GM12891 (cell line): ENCODE measurements at regions not wholly inside any gene's neighbourhood (a gene's known extent, or its start where the extent isn't known, plus 50 kb on each side); places are given as distances from the start of the nearest gene placed in this dataset.
"Not testable (repeated sequence)": the region's sequence is repeated elsewhere in the genome, so short reads cannot be mapped to it uniquely, and the experiment has no call there.

Experiments used
- DNase-seq: peaks from one replicate; pipeline ENCODE4 v3.0.0; 2011; ENCODE audit warnings: low spot score; ENCODE audit not compliant: insufficient read length
- FAIRE-seq: peaks from 2 replicates; lab custom pipeline; 2011; peaks lifted over from hg19 to GRCh38; lab: Jason Lieb, UNC
- PAX5 ChIP-seq: IDR thresholded peaks from 2 replicates; pipeline ENCODE4 v1.6.1; 2011; ENCODE audit warnings: low read length, moderate library complexity, mild to moderate bottlenecking; ENCODE audit not compliant: insufficient read depth, severe bottlenecking
- POLR2A ChIP-seq: IDR thresholded peaks from 2 replicates; pipeline ENCODE4 v1.6.1; 2011; ENCODE audit warnings: low read depth, low read length, control low read depth
- POLR2AphosphoS5 ChIP-seq: IDR thresholded peaks from 2 replicates; pipeline ENCODE4 v1.6.1; 2011; ENCODE audit warnings: low read depth, low read length, control low read depth
- POU2F2 ChIP-seq: IDR thresholded peaks from 2 replicates; pipeline ENCODE4 v1.6.1; 2011; ENCODE audit warnings: low read depth, mild to moderate bottlenecking, control low read depth, low read length, moderate library complexity
- SPI1 ChIP-seq: IDR thresholded peaks from 2 replicates; pipeline ENCODE4 v1.6.1; 2011; ENCODE audit warnings: low read depth, low read length, control low read depth
- TAF1 ChIP-seq: IDR thresholded peaks from 2 replicates; pipeline ENCODE4 v1.6.1; 2011; ENCODE audit warnings: low read depth, low read length, control low read depth

DNA sequence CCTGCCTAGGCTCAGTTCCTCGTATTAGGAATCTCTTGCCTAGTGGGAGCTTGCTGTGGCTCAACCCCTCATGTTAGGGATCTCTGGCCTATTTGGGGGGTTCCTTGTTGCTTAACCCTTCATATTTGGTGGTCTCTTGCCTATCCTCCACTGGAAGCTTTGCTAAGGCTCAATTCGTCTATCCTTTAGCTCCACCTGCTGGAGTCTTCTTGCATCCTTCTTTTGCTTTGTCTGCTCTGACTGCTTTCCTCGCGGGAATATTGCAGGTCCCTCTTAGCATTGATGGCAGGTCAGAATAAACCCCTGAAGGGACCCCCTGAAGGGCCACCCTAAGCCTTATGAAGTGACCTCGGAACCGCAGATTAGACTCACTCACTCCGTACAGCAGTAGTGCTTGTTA lies 203.0 kb upstream of the TBX18 start:
- DNase-seq = no peak
- FAIRE-seq = no peak
- TF ChIP-seq PAX5 = no peak
- TF ChIP-seq POLR2A = no peak
- TF ChIP-seq POU2F2 = no peak

DNA sequence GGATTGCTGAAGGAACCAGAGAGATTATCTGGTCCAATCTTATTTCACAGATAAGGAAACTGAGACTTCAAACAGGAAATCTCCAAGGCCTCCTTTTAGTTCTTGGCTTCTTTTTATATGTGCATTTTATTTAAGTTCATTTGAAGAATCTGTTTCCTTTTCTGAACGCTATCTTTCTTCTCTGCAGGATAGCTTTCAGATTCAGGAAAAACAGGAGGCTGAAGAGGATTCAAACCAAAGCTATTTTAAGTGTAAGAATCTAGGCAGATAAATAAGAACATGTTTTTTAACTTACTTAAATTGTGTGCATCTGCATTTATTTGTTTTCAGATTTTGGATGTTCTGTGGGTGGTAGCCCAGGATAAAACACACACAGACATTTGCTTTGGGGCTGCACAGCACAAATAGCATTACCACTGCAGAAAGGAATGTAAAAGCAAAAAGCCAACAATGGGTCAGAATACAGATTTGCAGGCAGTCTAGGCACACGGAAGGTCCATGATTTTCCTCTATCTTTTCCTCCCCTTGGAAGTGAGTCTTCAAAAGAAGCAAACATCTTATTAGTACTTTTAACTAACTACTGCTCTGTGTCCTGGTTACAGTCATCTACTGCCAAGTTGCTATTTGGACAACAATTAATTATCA lies 188.8 kb upstream of the TBX18 start:
- TF ChIP-seq TAF1 (no peak), POU2F2 (no peak), PAX5 (no peak), SPI1 (no peak), POLR2AphosphoS5 (no peak), POLR2A (no peak)
- FAIRE-seq = no peak
- DNase-seq = no peak

DNA sequence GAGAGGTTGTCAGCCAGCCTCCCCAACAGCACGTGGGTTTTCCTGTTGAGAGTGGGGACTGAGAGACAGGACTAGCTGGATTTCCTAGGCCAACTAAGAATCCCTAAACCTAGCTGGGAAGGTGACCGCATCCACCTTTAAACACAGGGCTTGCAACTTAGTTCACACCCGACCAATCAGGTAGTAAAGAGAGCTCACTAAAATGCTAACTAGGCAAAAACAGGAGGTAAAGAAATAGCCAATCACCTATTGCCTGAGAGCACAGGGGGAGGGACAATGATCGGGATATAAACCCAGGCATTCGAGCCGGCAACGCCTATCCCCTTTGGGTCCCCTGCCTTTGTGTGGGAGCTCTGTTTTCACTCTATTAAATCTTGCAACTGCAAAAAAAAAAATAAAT lies 180.5 kb upstream of the TBX18 start:
- not testable (repeated sequence) for FAIRE-seq, DNase-seq

DNA sequence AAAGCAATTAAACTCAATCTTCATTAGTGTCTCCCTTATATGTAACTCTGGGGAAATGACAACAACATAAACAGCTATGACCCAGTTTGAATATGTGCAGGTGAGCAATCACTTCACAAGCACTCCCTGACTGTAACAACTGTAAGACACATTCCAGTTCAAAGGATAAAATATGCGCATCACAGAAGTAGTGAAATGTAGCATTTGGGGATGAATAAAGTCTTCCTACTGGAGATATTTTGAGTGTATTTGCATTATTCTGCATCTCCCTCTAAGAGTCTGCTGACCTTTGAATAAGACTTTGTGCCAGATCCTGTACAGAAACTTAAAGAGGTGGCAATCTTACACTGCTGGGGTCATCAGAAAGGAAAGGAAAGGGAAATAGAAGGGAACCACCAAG lies 179.5 kb upstream of the TBX18 start:
- FAIRE-seq (no peak), DNase-seq (no peak)
- TF ChIP-seq SPI1 (no peak), POLR2AphosphoS5 (no peak)

DNA sequence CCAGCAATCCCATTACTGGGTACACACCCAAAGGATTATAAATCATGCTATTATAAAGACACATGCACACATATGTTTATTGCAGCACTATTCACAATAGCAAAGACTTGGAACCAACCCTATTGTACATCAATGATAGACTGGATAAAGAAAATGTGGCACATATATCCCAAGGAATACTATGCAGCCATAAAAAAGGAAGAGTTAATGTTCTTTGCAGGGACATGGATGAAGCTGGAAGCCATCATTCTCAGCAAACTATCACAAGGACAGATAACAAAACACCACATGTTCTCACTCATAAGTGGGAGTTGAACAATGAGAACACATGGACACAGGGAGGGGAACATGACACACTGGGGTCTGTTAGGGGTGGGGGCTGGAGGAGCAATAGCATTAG lies 177.2 kb upstream of the TBX18 start:
- DNase-seq, FAIRE-seq: not testable (repeated sequence)

DNA sequence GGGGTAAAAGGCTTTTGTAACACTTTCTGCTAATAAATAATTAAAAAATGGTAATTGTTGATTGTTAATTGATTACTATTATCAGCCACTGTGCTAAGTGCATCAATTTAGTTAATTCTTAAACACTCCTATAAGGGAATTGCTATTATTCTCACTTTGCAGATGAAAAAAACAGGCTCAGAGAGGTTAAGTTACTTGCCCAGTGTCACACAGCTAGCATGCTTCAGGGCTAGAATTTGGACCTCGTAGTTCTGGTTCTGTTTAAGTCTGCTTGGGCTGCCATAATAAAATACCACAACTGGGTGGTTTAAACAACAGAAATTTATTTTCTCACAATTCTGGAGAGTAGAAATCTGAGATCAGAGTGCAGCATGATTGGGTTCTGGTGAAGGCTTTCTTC lies 164.8 kb upstream of the TBX18 start:
- DNase-seq (no peak), FAIRE-seq (no peak)
- TF ChIP-seq POLR2AphosphoS5 = no peak
- TF ChIP-seq POLR2A = no peak
- no peak for TF ChIP-seq TAF1
- TF ChIP-seq PAX5 = no peak
- no peak for TF ChIP-seq SPI1
- no peak for TF ChIP-seq POU2F2

DNA sequence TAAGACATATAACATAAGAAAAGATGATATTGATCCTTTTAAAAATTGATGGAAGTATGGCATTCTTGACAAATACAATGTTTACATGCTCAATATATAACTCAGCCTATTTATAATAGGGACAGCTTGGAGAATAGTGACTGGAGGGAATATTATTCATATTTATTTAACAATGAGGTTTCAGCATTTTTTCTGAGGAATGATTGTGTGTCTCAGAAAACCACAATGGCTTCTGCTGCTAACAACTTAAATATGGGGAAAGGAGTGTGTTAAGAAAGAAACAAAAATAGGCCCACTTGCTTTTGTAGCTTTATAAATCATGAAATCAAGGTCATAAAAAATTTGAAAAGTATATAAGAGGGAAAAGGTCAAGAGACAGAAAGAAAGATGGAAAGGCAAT lies 163.2 kb upstream of the TBX18 start:
- FAIRE-seq (no peak), DNase-seq (no peak)
- TF ChIP-seq POU2F2 (no peak), SPI1 (no peak), PAX5 (no peak), POLR2AphosphoS5 (no peak), POLR2A (no peak), TAF1 (no peak)

DNA sequence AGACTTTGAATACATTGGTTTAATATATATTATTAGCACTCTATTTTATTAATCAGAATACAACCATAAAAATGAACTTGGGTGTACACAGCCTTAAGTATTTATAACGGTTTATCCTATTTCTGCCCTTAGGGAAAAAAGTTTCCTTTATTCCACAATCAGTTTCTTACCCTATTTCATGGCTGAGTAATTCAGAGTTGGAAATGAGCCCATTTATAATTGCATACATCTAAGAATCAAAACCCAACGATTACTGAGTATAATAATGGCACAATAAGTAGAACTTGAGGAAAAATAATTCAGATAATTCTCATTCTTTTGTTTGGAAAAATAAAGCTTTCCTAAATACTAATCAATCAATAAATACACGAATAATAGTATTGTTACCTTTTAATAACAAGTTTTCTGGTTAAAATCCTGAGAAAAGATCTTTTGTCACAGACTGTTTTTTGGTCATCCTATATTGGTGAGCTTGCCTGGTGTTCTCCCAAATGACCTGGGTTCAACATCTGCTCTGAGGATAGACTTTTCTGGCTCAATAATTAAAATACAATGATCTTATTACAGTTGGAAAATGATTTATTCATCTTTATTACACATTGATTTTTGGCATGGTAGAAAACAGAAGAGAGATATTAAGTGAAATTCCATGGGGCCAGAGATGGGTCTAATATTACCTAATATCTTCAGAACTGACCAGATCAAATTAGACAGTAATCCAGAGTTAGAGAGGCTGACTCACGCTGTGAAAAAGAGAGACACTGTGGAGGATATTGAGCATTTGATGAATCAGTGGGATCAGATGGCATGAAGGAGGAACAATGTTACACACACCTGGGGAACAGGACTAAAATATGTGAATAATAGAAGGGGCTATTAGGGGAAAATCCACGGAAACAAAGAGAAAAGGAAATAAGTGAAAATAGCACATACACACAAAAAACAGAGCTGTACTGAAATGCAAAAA lies 162.1 kb upstream of the TBX18 start:
- TF ChIP-seq PAX5 = no peak
- no peak for TF ChIP-seq POLR2AphosphoS5
- TF ChIP-seq SPI1 = no peak
- no peak for TF ChIP-seq TAF1
- no peak for TF ChIP-seq POLR2A
- no peak for TF ChIP-seq POU2F2
- FAIRE-seq = no peak

DNA sequence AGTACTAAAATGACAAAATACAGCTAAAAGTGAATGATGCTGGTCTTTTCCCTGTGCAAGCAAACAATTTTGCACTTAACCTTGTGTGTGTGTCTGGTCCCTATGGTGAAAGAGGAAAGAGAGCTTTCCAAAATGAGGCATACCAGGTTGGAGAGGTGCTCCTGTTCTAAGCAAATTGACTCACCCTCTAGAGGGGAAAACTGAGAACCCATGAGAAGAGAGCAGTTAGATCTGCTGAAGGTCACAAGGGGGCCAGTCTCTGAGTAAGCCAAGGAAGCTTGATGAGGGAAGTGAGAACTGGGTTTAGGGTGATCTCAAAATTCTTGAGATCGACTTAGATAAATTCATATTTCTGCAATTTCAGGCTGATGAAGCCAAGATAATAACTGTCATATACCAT lies 157.5 kb upstream of the TBX18 start:
- no peak for FAIRE-seq
- DNase-seq = no peak
- TF ChIP-seq TAF1 (no peak), POLR2AphosphoS5 (no peak), POLR2A (no peak), POU2F2 (no peak), PAX5 (no peak), SPI1 (no peak)

More for the DNA sequence above, 162.1 kb upstream of the TBX18 start:
- no peak for DNase-seq

DNA sequence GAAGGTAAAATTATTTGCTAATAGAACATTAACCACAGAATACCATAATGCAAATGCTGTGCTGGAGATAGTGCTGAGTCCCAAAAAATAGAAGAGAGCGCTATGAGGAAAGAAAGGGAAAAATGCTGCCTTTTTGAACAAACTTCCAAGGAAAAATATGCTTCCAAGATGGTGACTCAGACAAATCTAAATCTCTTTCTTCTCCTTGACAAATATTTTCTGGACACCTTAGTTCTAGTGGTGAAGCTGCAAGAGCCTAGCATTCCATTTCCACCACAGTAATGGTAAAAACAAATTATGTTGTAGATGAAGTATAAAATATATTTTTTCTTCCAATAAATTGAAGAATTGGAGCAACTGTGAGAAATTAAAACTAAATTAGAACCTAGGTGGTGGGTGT lies 155.6 kb upstream of the TBX18 start:
- DNase-seq (no peak), FAIRE-seq (no peak)
- TF ChIP-seq TAF1 (no peak), PAX5 (no peak), POLR2AphosphoS5 (no peak), SPI1 (no peak), POLR2A (no peak), POU2F2 (no peak)

DNA sequence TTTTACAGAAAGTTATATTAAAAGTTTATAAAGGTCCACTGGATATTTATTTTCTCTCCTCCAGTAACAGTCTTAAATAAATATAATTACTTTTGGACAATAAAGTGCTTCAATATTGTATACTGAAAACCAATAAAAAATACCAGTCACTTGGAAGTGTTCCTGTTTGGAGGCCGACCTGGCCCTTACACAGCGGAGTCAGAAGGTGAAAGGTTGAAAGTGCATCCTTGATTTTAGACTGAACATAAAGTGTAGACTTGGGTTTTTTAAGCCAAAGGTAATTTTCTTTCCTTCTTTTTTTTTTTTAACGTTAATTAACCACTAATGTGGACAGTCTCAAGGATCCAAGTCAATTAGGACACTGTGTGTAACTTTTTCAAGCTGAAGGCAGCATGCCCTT lies 152.3 kb upstream of the TBX18 start:
- no peak for TF ChIP-seq POLR2A
- no peak for TF ChIP-seq TAF1
- TF ChIP-seq POU2F2 = no peak
- TF ChIP-seq SPI1 = no peak
- no peak for TF ChIP-seq POLR2AphosphoS5
- TF ChIP-seq PAX5 = no peak
- FAIRE-seq (no peak), DNase-seq (no peak)
